GM19035 (cell line): ENCODE measurements at regions not wholly inside any gene's neighbourhood (a gene's known extent, or its start where the extent isn't known, plus 50 kb on each side); places are given as distances from the start of the nearest gene placed in this dataset.

Experiments
- ATAC-seq: cut with Tn5 transposase; IDR thresholded peaks from one replicate; pipeline ENCODE4 v1.9.1; 2021; ENCODE audit not compliant: unreplicated experiment

DNA sequence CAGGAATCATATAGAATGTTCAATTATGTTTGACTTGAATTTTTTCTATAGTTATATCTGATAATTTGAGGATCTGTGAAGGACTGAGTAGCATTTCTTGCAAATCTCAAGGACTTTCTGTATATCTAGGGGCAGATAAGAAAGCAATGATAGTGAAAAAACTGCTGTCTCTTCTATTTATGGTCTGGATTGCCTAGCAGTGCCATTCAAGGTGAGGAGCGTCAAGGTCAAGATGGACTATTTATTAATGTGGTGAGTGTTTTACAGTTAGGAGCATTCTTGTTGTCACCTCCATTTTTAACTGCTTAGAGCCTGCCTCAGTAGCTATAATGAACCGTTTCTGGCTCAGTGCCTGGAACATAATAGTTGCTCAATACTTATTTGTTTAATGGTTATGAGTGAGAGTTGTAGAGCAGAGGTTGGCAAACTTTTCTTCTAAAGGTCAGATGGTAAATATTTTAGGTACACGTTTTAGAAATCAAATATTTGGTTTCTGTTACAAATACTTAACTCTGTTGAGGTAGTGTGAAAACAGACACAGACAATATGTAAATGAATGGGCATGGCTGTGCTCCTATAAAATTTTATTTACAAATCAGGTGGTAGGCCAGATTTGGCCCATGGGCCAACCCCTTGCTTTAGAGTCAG is 523.2 kb upstream of the IGFBP7 start:
- no peak for ATAC-seq

DNA sequence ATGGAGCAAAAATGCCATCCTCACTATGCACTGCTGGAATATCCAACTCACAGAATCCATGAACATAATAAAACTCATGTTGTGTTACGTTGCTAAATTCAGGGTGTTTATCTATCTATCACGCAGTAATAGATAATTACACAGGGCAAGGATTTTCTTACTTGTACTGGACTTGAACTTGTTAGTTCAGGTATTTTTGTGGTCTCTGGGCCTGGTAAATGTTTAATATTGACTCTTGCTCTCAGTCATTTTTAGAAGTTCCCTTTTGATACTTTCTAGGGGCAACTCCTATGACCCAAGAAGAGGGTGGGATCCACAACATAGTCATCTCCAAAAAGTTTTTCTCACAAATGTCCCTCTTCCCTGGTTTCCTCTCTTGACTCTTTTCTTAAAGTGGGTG is 522.4 kb upstream of the IGFBP7 start:
- ATAC-seq: no peak

DNA sequence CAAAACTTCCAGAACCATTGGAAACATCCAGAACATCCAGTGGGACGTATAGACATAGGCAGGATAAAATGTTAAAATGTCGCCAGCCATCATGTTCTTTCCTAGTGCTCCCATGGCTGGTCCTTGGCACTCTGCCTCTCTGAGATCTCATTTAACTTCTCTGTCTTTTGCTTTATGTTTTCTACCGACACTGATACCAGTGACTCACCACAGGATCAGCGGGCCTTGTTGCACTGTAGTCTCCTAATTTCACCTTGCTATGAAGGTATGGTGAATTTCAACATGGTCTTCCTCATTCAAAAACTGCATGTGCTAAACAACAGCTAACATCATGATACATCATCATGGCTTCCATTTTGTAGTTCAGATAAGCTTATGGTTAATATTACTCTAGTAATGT is 521.0 kb upstream of the IGFBP7 start:
- ATAC-seq: no peak

DNA sequence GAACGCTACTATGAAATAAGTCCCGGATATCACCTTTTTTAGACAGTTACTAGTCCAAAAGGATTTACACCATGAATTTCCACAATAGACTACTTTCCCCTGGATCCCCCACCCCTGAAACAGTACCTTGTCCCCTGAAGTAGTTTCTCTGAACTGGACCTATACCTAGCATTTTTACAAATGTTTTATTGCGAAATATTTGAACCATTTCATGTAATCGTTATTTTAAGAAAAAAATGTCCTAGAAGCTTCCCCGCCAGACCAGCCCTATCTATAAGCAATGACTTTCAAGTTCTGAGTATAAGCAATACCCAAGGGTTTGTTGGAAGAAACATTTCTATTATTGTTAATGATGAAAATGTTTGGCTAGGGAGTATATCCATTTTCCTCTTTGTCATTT is 517.8 kb upstream of the IGFBP7 start:
- no peak for ATAC-seq

DNA sequence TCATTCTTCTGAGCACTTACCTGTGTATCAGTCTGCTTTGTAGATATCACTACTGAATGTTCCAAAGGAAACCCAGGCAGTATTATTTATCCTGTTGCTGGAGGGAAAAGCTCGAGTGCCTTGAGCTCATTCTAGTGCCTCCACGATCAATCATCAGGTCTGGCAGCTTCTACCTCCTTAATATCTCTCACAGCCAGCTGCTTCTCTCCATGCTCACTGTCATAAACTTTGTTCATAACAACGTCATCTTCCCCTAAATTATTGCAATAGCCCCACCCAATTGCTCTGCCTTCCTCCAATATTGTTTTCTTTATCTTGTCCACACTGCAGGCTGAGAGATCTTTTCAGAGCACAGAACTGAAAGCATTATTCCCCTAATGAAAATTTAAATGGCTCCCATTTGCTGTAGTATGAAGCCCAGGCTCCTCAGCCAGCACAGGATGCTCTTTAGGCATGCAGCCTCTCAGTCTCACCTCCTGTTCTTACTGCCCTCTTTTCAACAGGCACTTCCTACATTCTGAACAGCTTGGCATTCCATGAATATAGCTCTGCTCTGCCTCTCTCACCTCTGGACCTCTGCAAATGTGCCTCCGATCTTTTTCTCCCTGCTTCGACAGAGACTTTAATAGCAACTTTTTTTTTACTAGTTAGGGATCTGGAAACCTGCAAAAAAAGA is 504.2 kb upstream of the IGFBP7 start:
- no peak for ATAC-seq

DNA sequence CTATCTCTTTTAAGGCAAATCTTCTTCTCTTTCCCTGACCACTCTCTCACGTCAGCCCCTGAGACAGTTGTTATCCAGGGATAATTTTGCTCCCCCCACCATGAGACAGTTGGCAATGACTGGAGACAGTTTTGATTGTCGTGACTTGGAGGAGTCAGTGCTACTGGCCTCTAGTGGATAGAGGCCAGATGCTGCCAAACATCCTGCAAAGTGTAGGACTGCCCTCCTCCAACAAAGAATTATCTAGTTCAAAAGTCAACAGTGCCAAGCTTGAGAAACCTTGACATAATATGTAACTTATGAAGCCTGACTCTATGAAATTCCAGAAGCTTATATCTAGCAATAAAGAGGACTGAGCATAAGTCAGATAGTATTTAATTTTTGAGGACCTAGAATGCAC is 502.1 kb upstream of the IGFBP7 start:
- ATAC-seq: no peak

DNA sequence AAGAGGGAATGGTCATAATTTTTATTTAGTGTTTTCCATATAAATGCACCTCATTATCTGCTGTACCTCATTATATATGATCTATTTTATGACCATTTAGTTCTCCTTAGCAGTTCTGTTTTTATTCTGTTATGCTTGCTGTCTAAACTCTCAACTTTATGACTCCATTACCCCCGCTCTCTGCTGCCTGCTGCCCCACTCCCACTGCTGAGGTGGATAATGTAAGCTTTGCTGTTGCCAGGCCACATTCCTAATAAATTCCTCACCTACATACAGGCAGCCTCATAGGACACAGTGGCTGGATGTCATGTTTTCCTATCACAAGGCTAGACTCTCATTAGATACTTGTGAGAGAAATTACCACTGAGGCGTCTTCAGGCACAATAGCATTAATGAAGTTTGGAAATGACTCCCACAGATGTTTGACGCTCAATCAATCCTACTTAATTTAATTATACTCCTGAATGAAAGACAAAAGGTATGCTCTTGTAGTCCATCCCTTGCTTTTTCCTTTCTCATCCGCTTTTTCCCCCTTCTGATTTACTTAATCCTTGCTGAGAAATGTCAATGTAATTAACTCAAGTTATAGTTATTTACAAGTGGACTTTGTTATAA is 497.5 kb upstream of the IGFBP7 start:
- no peak for ATAC-seq

DNA sequence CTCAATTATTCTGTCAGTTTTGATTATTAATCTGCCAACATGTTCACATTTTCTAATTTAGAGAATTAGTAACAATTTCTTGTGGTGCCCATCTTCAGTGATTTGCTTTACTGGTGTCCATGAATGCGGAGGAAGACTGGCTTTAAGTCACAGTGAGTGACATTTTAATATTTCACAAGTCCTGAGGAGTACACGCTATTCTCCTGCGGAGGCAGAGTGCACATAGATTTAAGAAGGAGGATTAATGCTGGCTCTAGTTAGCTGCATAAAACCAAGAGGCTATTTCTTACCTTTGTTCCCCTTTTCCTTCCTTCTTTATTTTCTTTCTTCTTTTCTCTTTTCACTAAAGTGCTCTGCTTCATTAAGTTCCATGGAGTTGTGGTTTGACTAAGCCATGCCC is 495.2 kb upstream of the IGFBP7 start:
- no peak for ATAC-seq

DNA sequence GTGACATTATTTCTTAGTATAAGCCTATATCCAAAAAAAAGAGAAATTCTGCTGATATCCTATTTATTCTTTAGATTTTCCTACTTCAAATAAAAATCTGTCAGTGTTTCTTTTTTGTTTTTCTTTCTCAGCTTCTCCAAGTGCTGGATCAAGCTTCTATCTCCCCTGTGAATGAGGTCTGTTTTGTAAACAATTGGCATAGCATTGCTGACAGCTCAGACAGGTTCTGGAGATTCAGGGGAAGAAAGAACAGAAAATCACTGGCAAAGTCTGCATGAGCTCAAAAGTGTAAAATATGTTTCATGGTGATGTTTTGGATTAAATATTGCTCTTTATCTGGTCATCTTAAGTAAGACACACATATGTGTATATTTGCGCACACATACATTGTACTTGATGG is 492.0 kb upstream of the IGFBP7 start:
- no peak for ATAC-seq

DNA sequence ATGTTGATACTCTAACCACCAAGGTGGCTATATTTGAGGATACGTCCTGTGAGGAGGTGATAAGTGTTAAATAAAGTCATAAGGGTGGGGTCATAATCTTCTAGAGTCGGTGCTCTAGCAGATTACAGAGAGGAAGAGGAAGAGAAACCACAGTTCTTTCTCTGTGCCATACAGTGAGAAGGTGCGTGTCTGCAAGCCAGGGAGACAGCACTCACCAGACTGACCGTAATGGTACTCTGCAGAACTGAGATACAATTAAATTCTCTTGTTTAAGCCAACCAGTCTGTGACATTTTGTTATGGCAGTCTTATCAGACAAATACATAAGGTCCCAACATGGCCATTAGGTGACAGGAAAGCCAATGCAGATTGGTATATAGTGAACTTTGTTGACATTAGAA is 480.9 kb upstream of the IGFBP7 start:
- ATAC-seq: no peak

DNA sequence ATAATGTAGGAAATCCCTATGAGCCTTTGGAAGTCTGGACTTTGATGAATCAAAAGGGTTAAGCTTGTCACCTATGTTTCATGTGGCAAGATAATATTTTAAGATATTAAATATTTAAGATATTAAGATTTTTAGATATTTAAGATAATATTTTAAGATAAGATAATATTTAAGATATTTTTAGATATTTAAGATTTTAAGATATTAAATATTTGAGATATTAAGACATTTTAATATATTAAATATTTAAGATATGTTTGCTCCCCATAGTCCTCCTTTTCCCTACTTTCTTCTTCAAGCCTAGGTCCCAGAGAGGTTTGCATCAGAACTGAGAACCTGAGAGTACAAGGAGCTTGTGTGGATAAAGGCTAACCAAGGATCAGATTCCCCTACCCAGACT is 478.4 kb upstream of the IGFBP7 start:
- no peak for ATAC-seq

DNA sequence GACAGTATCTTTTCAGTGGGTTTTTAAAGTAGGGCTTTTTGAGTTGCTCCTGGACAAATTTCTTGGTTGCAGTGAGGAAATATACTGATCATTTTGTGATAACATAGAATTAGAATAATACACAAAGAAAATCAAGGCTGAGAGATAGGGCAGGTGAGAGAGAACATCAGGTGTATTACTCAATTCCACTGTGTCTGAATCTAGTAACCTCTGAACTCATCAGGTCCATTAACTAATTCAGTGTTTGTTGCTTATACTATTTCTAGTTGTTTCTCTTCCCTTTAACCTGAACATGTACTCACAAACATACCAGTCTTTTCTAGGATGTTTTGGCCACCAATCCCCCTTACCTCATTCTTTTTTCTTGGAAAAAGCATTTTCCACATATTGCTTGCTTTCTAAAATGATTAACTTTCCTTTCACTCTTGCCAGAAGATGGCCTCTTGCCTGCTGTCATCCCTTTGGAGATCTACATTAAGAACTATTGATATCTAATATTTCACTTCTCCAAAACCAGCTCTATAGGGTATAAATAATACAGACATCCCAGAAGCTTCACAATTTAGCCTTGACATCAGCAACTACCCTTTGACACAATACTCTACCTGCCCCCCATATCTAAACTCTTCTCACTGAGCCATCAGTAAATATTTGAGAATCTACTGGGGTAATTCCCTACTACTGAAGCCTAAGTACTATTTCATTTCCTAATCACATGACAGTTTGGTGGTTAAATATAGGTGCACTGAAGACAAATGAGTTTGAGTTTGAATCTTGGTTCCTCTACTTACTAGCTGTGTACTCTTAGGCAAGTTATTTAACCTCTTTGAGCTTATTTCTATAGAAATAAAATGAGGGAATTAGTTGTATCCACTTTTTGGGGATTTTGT is 470.8 kb upstream of the IGFBP7 start:
- ATAC-seq: no peak

DNA sequence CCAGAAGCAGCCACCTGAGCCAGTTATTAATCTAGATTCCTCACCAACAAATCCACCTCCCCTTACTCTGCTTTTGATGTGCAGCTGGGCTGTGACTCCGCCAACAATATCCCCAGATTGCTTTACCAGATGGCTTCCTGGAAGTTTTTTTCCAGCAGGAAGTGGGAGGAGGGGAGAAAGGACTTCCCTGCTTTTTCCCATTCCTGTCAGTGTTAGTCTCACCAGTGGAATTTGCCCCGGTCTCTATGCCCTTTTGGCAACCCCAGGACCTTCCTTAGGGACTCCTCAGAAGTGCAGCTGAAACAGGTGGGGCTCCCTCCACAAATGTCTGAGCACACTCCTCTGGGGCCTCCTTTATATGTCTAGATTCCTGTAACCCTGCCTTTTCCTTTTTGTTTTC is 465.2 kb upstream of the IGFBP7 start:
- ATAC-seq: no peak

DNA sequence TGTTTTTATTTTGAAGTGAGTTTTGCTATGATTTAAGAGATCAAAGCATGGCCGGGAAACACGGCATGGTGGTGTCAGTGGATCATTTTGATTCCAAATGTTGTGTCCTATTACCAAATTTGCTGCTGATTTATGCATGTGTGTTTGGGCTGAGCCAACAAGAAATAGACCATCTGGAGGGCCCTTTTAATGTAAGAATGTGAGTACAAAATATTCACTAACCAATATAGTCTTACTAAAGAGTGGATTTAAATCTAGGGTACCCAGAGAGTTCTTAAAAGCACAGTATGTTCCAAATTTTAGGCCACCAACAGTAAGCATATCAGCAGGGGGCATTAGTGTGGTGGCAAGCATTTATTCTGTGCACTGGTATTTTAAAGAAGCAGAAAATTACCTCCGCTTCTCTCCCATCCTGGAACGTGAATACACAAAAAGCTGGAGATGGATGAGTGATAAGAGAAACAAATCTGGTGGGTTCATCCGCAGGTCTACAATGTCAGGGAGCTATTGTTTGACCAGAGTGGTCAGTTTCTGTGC is 444.4 kb upstream of the IGFBP7 start:
- ATAC-seq: no peak

DNA sequence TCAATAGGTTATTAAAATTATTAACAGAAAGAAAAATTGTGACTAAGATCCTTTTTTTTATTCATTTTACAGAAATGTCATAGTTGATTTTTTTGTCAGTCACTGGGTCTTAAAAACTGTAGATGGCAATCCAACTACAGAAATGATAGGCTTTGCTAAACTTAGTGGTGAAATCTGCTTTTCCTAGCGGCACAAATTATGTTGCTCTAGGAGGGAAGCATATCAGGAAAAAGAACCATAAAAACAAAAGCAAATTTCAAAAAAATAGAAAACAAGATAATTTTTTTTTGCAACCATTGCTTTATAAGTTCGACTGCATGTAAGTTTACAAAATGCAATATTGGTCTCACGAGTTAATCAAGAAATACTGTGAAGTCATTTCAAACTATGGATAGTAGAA is 443.5 kb upstream of the IGFBP7 start:
- ATAC-seq: no peak

DNA sequence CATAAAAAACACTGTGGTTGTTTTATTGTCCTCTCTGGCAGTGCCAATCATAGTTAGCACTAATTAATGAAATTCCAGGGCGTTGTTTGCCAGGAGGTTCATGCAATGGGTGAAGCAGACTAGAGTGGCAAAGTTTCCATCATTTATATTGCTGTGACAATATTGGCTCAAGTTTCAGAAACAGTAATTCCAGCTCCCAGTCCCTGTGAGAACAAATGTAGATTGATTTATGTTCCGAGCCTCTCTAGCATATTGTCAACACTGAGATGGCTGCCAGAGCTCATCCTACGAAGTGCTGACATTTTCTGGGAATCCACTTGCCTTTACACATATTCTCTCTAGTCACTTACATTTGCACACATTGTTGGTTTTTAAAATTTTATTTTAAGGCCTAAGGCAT is 440.0 kb upstream of the IGFBP7 start:
- no peak for ATAC-seq

DNA sequence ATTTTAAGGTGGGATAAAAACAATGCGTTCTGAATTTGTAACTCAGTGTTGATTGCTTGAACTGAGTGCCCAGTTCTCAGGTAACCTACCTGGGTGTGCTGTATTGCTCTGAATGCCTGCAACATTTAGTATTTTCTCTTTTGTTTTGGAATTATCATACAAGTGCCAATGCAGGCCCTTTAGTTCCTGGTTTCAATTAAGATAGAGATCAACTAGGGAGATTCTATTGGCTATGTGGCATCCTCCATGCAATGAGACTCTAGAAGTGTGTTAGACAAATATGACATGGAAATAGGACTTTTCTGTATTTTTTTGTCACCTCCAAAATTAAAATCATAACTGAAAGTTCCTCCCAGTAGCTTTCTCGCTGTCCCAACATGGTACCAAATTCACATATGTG is 438.7 kb upstream of the IGFBP7 start:
- no peak for ATAC-seq

DNA sequence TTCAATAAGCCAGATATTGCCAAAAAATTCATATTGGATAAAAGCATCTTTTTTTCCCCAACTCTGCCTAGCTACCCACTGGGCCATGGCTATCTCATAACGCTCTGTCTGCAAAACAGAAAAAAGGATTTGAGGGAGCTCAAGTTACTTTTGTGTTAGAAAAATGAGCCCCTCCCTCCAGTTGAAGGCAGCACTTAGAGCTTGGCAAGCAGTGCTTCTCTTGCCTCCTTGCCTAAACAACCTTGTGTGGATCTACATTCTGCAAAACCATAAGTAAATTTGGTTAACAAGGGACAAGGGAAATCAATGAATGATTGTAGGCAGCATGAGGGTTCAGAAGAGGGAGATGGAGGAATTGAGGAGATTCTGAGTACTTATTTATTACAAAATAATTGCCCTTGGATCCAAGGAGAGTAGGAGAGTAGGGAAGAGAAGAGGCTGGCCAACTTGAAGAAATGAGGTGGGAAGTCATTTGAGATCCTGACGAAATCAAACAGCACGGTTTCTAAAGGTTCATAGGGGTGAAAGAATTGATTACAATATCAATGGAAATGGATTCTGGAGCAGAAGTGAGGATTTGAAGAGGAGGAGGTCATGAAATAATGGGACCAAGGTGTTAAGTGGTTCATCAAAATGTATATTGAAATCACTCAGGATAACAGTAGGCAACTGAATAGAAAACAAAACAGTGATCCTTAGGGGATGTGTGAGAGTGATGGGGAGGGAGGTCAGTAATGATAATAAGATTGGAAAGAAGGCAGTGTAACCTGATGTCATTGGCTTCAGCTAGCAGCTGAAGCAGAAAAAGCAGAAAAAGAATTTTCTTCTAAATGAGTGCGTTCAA is 434.8 kb upstream of the IGFBP7 start:
- no peak for ATAC-seq

DNA sequence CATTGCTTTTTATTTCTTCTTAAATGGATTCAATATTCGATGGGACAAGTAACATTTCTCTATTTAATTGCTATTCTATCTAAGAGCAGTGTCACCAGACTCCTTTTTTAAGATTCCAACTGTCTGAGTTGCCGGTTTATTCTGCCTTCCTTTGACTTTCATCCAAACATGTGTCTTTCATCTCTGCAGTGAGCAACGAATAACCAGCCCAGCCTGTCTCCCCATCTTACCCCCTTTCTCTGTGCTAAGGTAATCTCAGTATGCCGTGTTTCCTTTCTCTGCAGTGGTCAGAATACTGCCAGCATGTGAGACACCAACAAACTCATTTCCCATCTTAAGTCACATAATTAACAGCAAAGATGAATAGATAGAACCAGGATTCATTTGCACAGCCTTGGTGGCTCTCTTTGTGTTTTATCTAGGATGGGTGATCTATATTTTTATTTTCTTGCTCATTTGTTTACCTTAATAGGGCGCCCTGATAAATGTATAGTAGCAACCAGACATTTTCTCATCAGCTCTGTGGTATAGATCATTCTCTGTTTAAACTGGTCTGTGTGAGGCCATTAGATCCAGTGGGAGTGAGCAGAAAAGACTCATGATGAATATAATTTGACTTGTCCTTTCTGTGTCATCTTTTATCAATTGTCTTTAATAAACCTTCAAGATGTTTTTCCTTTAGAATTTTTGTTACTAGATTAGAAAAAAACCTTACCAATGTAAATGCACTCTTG is 394.8 kb upstream of the IGFBP7 start:
- no peak for ATAC-seq

DNA sequence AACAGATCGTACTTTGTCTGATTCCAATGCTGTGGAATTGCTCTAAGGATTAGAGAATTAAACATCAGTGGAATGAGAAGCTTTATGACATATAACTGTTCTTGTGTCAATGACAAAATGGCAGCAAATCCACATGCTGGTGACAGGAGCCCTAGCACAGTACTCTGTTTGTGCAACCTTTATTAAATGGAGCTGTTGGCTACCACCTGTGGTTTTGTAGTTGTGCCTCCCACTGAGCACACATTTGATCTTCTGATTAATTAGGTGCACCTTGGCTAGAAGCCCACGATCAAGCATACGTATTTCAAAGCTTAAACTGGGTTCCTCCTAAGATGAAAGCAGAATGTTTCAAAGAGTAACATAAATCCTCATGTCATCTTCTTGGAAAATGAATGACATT is 394.0 kb upstream of the IGFBP7 start:
- ATAC-seq: no peak
